HEK293 (cell line): ENCODE measurements at regions not wholly inside any gene's neighbourhood (a gene's known extent, or its start where the extent isn't known, plus 50 kb on each side); places are given as distances from the start of the nearest gene placed in this dataset.

ENCODE experiments used
- CTCF ChIA-PET: fragments of 350-600 bp; formaldehyde crosslinking; extraction: SDS; loops from one replicate; lab custom pipeline; 2021; ENCODE audit warnings: antibody characterized with exemption; lab: Yijun Ruan, JAX
- POLR2A ChIA-PET: fragments of 300-600 bp; formaldehyde crosslinking; extraction: SDS; loops from one replicate; lab custom pipeline; 2020; ENCODE audit warnings: antibody characterized with exemption, inconsistent platforms; lab: Yijun Ruan, JAX
- H3K27ac ChIP-seq: fragments of 200-500 bp; sonication (Bioruptor generic); 2 replicates; pipeline ENCODE4 v1.5.1; 2014; ENCODE audit warnings: low read depth, low read length, control low read depth, inconsistent platforms; ENCODE audit errors: extremely low read depth
- H3K36me3 ChIP-seq, 2 experiments: fragments of 200-500 bp in 1 of 2; sonication (Bioruptor generic) in 1 of 2; 1 replicate in 1 of 2; 2 replicates in 1 of 2; pipeline ENCODE4 v1.5.1; 2014 to 2017; ENCODE audit warnings: inconsistent platforms in 2 of 2, low read length in 2 of 2; ENCODE audit not compliant: control insufficient read depth in 2 of 2, insufficient read depth in 1 of 2
- H3K4me1 ChIP-seq: fragments of 200-500 bp; sonication (Bioruptor generic); 2 replicates; pipeline ENCODE4 v1.5.1; 2014; ENCODE audit warnings: mild to moderate bottlenecking, low read length, inconsistent platforms; ENCODE audit not compliant: control insufficient read depth, insufficient read depth
- H3K4me3 ChIP-seq: 2 replicates; pipeline ENCODE4 v1.5.1; 2011; ENCODE audit warnings: low read depth, mild to moderate bottlenecking, control low read depth, low read length, moderate library complexity
- H3K9me3 ChIP-seq: fragments of 200-500 bp; sonication (Bioruptor generic); 2 replicates; pipeline ENCODE4 v1.5.1; 2014; ENCODE audit warnings: low read depth, low read length, inconsistent platforms; ENCODE audit not compliant: control insufficient read depth, insufficient read depth
- EGR2 ChIP-seq: fragments of 450-650 bp; formaldehyde crosslinking; IDR thresholded peaks from 2 replicates; pipeline ENCODE4 v1.5.1; 2016; ENCODE audit warnings: low read depth, missing biosample characterization, missing genetic modification characterization
- GLI4 ChIP-seq: fragments of 450-650 bp; formaldehyde crosslinking; IDR thresholded peaks from 2 replicates; pipeline ENCODE4 v1.5.1; 2016; ENCODE audit warnings: missing biosample characterization, missing genetic modification characterization
- HOXA7 ChIP-seq: sonication (generic); formaldehyde crosslinking; IDR thresholded peaks from 2 replicates; pipeline ENCODE4 v1.8.1; 2022; ENCODE audit warnings: missing genetic modification reagents, borderline replicate concordance
- KLF8 ChIP-seq: fragments of 450-650 bp; formaldehyde crosslinking; IDR thresholded peaks from 2 replicates; pipeline ENCODE4 v1.5.1; 2016; ENCODE audit warnings: missing biosample characterization, missing genetic modification characterization
- ZFP41 ChIP-seq: fragments of 450-650 bp; formaldehyde crosslinking; IDR thresholded peaks from 2 replicates; pipeline ENCODE4 v1.5.1; 2016; ENCODE audit warnings: missing biosample characterization, missing genetic modification characterization, borderline replicate concordance
- ZNF16 ChIP-seq: fragments of 450-650 bp; formaldehyde crosslinking; IDR thresholded peaks from 2 replicates; pipeline ENCODE4 v1.5.1; 2016; ENCODE audit warnings: low read depth, missing biosample characterization, missing genetic modification characterization
- ZNF169 ChIP-seq: fragments of 450-650 bp; formaldehyde crosslinking; IDR thresholded peaks from 2 replicates; pipeline ENCODE4 v1.5.1; 2016; ENCODE audit warnings: missing biosample characterization, missing genetic modification characterization
- ZNF202 ChIP-seq: fragments of 450-650 bp; formaldehyde crosslinking; IDR thresholded peaks from 2 replicates; pipeline ENCODE4 v1.5.1; 2016; ENCODE audit warnings: missing biosample characterization, missing genetic modification characterization, borderline replicate concordance
- ZNF280C ChIP-seq: fragments of 450-650 bp; formaldehyde crosslinking; IDR thresholded peaks from 2 replicates; pipeline ENCODE4 v1.5.1; 2016; ENCODE audit warnings: missing biosample characterization, missing genetic modification characterization
- ZNF302 ChIP-seq: fragments of 450-650 bp; formaldehyde crosslinking; IDR thresholded peaks from 2 replicates; pipeline ENCODE4 v1.5.1; 2016; ENCODE audit warnings: missing biosample characterization, missing genetic modification characterization, low read depth
- ZNF335 ChIP-seq: fragments of 450-650 bp; formaldehyde crosslinking; conservative IDR thresholded peaks from 2 replicates; pipeline ENCODE4 v1.5.1; 2016; ENCODE audit warnings: missing biosample characterization, missing genetic modification characterization
- ZNF354C ChIP-seq: fragments of 450-650 bp; formaldehyde crosslinking; IDR thresholded peaks from 2 replicates; pipeline ENCODE4 v1.5.1; 2016; ENCODE audit warnings: missing biosample characterization, missing genetic modification characterization, low read depth, borderline replicate concordance
- ZNF529 ChIP-seq: fragments of 450-650 bp; formaldehyde crosslinking; IDR thresholded peaks from 2 replicates; pipeline ENCODE4 v1.5.1; 2017; ENCODE audit warnings: missing genetic modification characterization, missing biosample characterization; ENCODE audit not compliant: insufficient replicate concordance
- ZNF548 ChIP-seq: fragments of 450-650 bp; formaldehyde crosslinking; IDR thresholded peaks from 2 replicates; pipeline ENCODE4 v1.5.1; 2016; ENCODE audit warnings: missing biosample characterization, missing genetic modification characterization
- ZNF610 ChIP-seq: fragments of 450-650 bp; formaldehyde crosslinking; IDR thresholded peaks from 2 replicates; pipeline ENCODE4 v1.5.1; 2016; ENCODE audit warnings: missing biosample characterization, missing genetic modification characterization, borderline replicate concordance
- ZNF664 ChIP-seq: fragments of 450-650 bp; formaldehyde crosslinking; IDR thresholded peaks from 2 replicates; pipeline ENCODE4 v1.5.1; 2016; ENCODE audit warnings: missing biosample characterization, missing genetic modification characterization
- ZNF791 ChIP-seq: fragments of 450-650 bp; formaldehyde crosslinking; IDR thresholded peaks from 2 replicates; pipeline ENCODE4 v1.5.1; 2016; ENCODE audit warnings: missing biosample characterization, missing genetic modification characterization
- ZSCAN16 ChIP-seq: fragments of 450-650 bp; formaldehyde crosslinking; IDR thresholded peaks from 2 replicates; pipeline ENCODE4 v1.5.1; 2016; ENCODE audit warnings: missing biosample characterization, missing genetic modification characterization
- TF ChIP-seq, protein P1 (sequence below): fragments of 450-650 bp; formaldehyde crosslinking; IDR thresholded peaks from 2 replicates; pipeline ENCODE4 v1.5.1; 2016; ENCODE audit warnings: missing biosample characterization, missing genetic modification characterization
- TF ChIP-seq, protein P2 (sequence below): fragments of 450-650 bp; formaldehyde crosslinking; IDR thresholded peaks from 2 replicates; pipeline ENCODE4 v1.5.1; 2016; ENCODE audit warnings: missing biosample characterization, missing genetic modification characterization, borderline replicate concordance
- TF ChIP-seq, protein P3 (sequence below): fragments of 450-650 bp; formaldehyde crosslinking; IDR thresholded peaks from 2 replicates; pipeline ENCODE4 v1.5.1; 2016; ENCODE audit warnings: missing biosample characterization, missing genetic modification characterization

DNA sequence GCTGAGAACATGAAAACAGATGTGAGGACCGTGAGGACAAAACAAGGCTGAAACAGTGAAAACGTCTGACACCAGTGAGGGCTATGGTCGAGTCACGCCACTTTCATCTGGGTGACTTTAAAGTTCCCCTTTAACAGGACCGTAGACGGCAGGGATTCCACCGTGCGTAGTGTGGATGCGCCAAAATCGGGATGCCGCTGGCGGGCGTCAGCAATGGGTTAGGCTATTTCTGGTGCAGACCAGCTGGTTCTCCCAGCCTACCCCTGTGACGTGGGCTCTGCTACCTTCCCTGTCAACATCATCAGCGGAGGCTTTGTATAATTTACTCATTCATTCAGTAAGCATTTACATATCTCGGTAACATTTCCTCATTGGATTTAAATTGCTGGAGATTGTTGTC, 246.6 kb upstream of the AJAP1 start:
- TF ChIP-seq ZSCAN16 (tag by site-specific recombination) (no peak), ZNF548 (no peak), ZNF302 (tag by site-specific recombination) (no peak), ZNF664 (tag by site-specific recombination) (no peak), ZNF169 (tag by site-specific recombination) (no peak), ZNF354C (tag by site-specific recombination) (no peak), ZNF335 (no peak), ZNF529 (no peak)
- TF ChIP-seq, protein P1, sequence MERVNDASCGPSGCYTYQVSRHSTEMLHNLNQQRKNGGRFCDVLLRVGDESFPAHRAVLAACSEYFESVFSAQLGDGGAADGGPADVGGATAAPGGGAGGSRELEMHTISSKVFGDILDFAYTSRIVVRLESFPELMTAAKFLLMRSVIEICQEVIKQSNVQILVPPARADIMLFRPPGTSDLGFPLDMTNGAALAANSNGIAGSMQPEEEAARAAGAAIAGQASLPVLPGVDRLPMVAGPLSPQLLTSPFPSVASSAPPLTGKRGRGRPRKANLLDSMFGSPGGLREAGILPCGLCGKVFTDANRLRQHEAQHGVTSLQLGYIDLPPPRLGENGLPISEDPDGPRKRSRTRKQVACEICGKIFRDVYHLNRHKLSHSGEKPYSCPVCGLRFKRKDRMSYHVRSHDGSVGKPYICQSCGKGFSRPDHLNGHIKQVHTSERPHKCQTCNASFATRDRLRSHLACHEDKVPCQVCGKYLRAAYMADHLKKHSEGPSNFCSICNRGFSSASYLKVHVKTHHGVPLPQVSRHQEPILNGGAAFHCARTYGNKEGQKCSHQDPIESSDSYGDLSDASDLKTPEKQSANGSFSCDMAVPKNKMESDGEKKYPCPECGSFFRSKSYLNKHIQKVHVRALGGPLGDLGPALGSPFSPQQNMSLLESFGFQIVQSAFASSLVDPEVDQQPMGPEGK (tag by site-specific recombination) = no peak
- TF ChIP-seq, protein P2, sequence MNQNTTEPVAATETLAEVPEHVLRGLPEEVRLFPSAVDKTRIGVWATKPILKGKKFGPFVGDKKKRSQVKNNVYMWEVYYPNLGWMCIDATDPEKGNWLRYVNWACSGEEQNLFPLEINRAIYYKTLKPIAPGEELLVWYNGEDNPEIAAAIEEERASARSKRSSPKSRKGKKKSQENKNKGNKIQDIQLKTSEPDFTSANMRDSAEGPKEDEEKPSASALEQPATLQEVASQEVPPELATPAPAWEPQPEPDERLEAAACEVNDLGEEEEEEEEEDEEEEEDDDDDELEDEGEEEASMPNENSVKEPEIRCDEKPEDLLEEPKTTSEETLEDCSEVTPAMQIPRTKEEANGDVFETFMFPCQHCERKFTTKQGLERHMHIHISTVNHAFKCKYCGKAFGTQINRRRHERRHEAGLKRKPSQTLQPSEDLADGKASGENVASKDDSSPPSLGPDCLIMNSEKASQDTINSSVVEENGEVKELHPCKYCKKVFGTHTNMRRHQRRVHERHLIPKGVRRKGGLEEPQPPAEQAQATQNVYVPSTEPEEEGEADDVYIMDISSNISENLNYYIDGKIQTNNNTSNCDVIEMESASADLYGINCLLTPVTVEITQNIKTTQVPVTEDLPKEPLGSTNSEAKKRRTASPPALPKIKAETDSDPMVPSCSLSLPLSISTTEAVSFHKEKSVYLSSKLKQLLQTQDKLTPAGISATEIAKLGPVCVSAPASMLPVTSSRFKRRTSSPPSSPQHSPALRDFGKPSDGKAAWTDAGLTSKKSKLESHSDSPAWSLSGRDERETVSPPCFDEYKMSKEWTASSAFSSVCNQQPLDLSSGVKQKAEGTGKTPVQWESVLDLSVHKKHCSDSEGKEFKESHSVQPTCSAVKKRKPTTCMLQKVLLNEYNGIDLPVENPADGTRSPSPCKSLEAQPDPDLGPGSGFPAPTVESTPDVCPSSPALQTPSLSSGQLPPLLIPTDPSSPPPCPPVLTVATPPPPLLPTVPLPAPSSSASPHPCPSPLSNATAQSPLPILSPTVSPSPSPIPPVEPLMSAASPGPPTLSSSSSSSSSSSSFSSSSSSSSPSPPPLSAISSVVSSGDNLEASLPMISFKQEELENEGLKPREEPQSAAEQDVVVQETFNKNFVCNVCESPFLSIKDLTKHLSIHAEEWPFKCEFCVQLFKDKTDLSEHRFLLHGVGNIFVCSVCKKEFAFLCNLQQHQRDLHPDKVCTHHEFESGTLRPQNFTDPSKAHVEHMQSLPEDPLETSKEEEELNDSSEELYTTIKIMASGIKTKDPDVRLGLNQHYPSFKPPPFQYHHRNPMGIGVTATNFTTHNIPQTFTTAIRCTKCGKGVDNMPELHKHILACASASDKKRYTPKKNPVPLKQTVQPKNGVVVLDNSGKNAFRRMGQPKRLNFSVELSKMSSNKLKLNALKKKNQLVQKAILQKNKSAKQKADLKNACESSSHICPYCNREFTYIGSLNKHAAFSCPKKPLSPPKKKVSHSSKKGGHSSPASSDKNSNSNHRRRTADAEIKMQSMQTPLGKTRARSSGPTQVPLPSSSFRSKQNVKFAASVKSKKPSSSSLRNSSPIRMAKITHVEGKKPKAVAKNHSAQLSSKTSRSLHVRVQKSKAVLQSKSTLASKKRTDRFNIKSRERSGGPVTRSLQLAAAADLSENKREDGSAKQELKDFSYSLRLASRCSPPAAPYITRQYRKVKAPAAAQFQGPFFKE (tag by site-specific recombination) = no peak
- no peaks in the 10 kb centered on the region for H3K36me3 ChIP-seq
- no peaks in the 10 kb centered on the region for H3K4me1 ChIP-seq
- H3K4me3 ChIP-seq = no peak overlapping the region
- POLR2A ChIA-PET = no interaction called here
- CTCF ChIA-PET = no interaction called here
- no peak overlapping the region for H3K27ac ChIP-seq
- H3K9me3 ChIP-seq = no peaks in the 10 kb centered on the region

DNA sequence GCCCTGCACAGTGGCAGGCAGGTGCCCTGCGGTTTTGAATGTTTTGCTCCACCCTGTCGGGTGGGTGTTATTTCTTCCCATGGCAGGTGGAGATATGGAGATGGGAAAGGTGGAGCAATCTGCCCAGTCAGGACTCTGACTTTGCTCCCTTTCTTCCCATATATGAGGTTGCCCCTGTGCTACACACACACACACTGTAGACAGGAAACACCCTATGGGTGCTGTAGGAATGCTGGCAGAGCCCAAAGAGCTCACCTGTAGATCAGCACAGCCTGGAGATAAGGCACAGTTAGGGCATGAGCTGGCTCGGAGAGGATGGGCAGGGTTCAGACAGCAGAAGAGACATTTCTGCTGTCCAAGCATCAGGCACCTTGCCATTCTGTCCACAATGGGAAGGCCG, 246.0 kb upstream of the AJAP1 start:
- Histone ChIP-seq H3K4me3 (no peak overlapping the region), H3K4me1 (no peaks in the 10 kb centered on the region), H3K36me3 (no peaks in the 10 kb centered on the region), H3K27ac (no peak overlapping the region), H3K9me3 (no peaks in the 10 kb centered on the region)
- ChIA-PET POLR2A (no interaction called here), CTCF (no interaction called here)
- TF ChIP-seq KLF8 (tag by site-specific recombination) = no peak
- no peak for TF ChIP-seq ZNF610
- TF ChIP-seq ZNF16 (tag by site-specific recombination) = no peak
- no peak for TF ChIP-seq ZNF280C
- TF ChIP-seq EGR2 (tag by site-specific recombination) = no peak
- TF ChIP-seq, protein P3, sequence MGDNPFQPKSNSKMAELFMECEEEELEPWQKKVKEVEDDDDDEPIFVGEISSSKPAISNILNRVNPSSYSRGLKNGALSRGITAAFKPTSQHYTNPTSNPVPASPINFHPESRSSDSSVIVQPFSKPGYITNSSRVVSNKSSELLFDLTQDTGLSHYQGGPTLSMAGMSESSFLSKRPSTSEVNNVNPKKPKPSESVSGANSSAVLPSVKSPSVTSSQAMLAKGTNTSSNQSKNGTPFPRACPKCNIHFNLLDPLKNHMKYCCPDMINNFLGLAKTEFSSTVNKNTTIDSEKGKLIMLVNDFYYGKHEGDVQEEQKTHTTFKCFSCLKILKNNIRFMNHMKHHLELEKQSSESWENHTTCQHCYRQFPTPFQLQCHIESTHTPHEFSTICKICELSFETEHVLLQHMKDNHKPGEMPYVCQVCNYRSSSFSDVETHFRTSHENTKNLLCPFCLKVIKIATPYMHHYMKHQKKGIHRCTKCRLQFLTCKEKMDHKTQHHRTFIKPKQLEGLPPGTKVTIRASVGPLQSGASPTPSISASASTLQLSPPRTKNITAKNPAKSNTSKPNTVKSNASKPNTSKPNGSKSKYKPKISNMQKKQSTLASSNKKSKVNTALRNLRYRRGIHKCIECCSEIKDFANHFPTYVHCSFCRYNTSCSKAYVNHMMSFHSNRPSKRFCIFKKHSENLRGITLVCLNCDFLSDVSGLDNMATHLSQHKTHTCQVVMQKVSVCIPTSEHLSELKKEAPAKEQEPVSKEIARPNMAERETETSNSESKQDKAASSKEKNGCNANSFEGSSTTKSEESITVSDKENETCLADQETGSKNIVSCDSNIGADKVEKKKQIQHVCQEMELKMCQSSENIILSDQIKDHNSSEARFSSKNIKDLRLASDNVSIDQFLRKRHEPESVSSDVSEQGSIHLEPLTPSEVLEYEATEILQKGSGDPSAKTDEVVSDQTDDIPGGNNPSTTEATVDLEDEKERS (tag by site-specific recombination) = no peak
- TF ChIP-seq HOXA7 = no peak
- no peak for TF ChIP-seq ZNF202 (tag by site-specific recombination)
- no peak for TF ChIP-seq ZNF354C (tag by site-specific recombination)
- no peak for TF ChIP-seq ZFP41
- no peak for TF ChIP-seq GLI4 (tag by site-specific recombination)
- TF ChIP-seq ZNF791 (tag by site-specific recombination) = no peak
